Keratinocyte (primary cell): ENCODE measurements at regions not wholly inside any gene's neighbourhood (a gene's known extent, or its start where the extent isn't known, plus 50 kb on each side); places are given as distances from the start of the nearest gene placed in this dataset.

ENCODE experiments used
- DNase-seq: peaks from one replicate; pipeline ENCODE4 v3.0.0-alpha.2; 2011; ENCODE audit warnings: low read depth, missing footprints, low spot score
- FAIRE-seq: peaks from 2 replicates; lab custom pipeline; 2011; peaks lifted over from hg19 to GRCh38; lab: Jason Lieb, UNC
- H2AFZ ChIP-seq: 2 replicates; pipeline ENCODE4 v1.6.0; 2012; ENCODE audit warnings: low read length, control low read depth, inconsistent platforms; ENCODE audit not compliant: control insufficient read depth
- H3K27ac ChIP-seq: 2 replicates; pipeline ENCODE4 v1.5.1; 2011; ENCODE audit warnings: low read length; ENCODE audit not compliant: control insufficient read depth, insufficient read depth
- H3K27me3 ChIP-seq: 3 replicates; pipeline ENCODE4 v1.6.0; 2011; ENCODE audit warnings: low read length; ENCODE audit not compliant: control insufficient read depth, insufficient read depth; ENCODE audit errors: extremely low read depth
- H3K36me3 ChIP-seq, 2 experiments: 2 replicates in 1 of 2; 3 replicates in 1 of 2; pipeline ENCODE4 v1.5.1; 2011; ENCODE audit warnings: low read length in 2 of 2, mild to moderate bottlenecking in 1 of 2; ENCODE audit not compliant: control insufficient read depth in 2 of 2, insufficient read depth in 2 of 2; ENCODE audit errors: extremely low read depth in 1 of 2
- H3K4me1 ChIP-seq: 3 replicates; pipeline ENCODE4 v1.5.1; 2011; ENCODE audit warnings: low read length; ENCODE audit not compliant: control insufficient read depth, insufficient read depth; ENCODE audit errors: extremely low read depth
- H3K4me2 ChIP-seq: 3 replicates; pipeline ENCODE4 v1.6.0; 2011; ENCODE audit warnings: low read depth, low read length; ENCODE audit not compliant: control insufficient read depth, insufficient read depth; ENCODE audit errors: extremely low read depth
- H3K4me3 ChIP-seq, 3 experiments: fragments of 200-600 bp in 1 of 3; sonication (generic) in 1 of 3; 2 replicates in 2 of 3; 3 replicates in 1 of 3; pipeline ENCODE4 v1.5.1; 2011 to 2016; ENCODE audit warnings: low read length in 3 of 3, mild to moderate bottlenecking in 3 of 3, control low read depth in 2 of 3, inconsistent platforms in 1 of 3, low read depth in 1 of 3, mixed read lengths in 1 of 3, mixed run types in 1 of 3, moderate library complexity in 1 of 3; ENCODE audit not compliant: control insufficient read depth in 2 of 3, insufficient read depth in 2 of 3; ENCODE audit errors: extremely low read depth in 1 of 3
- H3K79me2 ChIP-seq: 2 replicates; pipeline ENCODE4 v1.6.0; 2012; ENCODE audit warnings: low read length; ENCODE audit not compliant: control insufficient read depth, insufficient read depth
- H3K9ac ChIP-seq: 3 replicates; pipeline ENCODE4 v1.6.0; 2011; ENCODE audit warnings: low read length; ENCODE audit not compliant: control insufficient read depth, insufficient read depth; ENCODE audit errors: extremely low read depth
- H3K9me1 ChIP-seq: 3 replicates; pipeline ENCODE4 v1.6.0; 2011; ENCODE audit warnings: low read length; ENCODE audit not compliant: control insufficient read depth, insufficient read depth; ENCODE audit errors: extremely low read depth
- H3K9me3 ChIP-seq: 2 replicates; pipeline ENCODE4 v1.5.1; 2012; ENCODE audit warnings: low read depth, low read length; ENCODE audit not compliant: control insufficient read depth
- H4K20me1 ChIP-seq: 3 replicates; pipeline ENCODE4 v1.6.0; 2011; ENCODE audit warnings: low read length; ENCODE audit not compliant: control insufficient read depth, insufficient read depth; ENCODE audit errors: extremely low read depth
- CTCF ChIP-seq, 3 experiments: IDR thresholded peaks in 1 of 3; conservative IDR thresholded peaks in 1 of 3; optimal IDR thresholded peaks in 1 of 3; 2 replicates in 2 of 3; 3 replicates in 1 of 3; pipeline versions ENCODE3 to v1.5.1; 2011; ENCODE audit warnings: low read length in 3 of 3, mild to moderate bottlenecking in 3 of 3, moderate library complexity in 2 of 3, control low read depth in 1 of 3, inconsistent platforms in 1 of 3; ENCODE audit not compliant: insufficient read depth in 2 of 3; ENCODE audit errors: extremely low read depth in 1 of 3
- EZH2 ChIP-seq: IDR thresholded peaks from one replicate; pipeline ENCODE4 v1.6.1; 2012; ENCODE audit warnings: inconsistent platforms, mild to moderate bottlenecking, low read length, moderate library complexity
- dilution Hi-C: fragments of 300-500 bp; cut with MboI; formaldehyde crosslinking; loops from one replicate; pipeline ENCODE4 v1.7.0; 2020; ENCODE audit warnings: low sequenced_read_pairs; ENCODE audit not compliant: extremely low pct_ligation_motif_present

DNA sequence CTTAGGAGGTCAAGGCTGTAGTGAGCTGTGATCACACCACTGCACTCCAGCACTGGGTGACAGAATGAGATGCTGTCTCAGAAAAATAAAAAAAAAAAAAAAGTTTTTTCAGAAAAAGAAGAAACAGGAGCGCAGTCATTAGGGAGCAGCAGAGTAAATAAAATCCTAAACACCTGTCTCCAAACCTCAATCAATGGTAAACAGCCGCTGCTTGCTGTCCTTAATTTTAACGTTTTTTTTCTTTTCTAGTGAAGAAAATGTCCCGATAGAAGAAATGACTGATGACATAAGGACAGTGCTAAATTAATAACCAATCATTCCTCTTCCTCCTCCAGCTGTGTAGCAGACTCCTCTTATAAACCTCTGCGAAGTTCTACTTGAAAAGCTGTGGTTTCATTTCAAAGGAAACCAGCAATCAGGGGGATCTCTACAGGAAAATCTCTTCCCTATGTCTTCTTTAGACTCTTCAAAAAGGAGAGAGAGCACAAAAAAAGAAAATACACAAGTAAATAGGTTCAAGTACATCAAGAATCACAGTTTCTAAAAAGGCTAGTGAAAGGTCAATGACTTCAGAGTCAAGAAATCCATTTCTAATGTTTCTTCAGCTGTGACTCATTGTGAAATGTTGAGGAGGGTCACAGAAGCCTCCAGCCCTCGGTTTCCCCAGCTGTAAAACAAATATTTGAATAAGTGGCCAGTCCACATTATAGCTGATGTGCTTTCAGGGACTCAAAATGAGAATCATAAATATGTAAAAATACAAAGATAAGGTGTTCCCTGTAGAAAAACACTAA is 127.6 kb downstream of the TMCO5A start:
- H2AFZ ChIP-seq: no peak overlapping the region
- H4K20me1 ChIP-seq: no peaks in the 10 kb centered on the region
- no peak overlapping the region for H3K4me2 ChIP-seq
- no peaks in the 10 kb centered on the region for H3K27me3 ChIP-seq
- no peak overlapping the region for H3K9ac ChIP-seq
- DNase-seq (no peak), FAIRE-seq (no peak)
- H3K79me2 ChIP-seq: no peaks in the 10 kb centered on the region
- no peaks in the 10 kb centered on the region for H3K9me3 ChIP-seq
- no peak overlapping the region for H3K4me3 ChIP-seq
- H3K9me1 ChIP-seq: no peaks in the 10 kb centered on the region
- H3K27ac ChIP-seq: no peak overlapping the region
- TF ChIP-seq CTCF (optimal IDR thresholded peaks at IDR 0.05 in 1 of 3, IDR thresholded peaks at IDR 0.05 in 1 of 3, conservative IDR thresholded peaks at IDR 0.05 in 1 of 3; ENCODE audit: extremely low read depth in 1 of 3, insufficient read depth in 2 of 3, low read length in 3 of 3) (no peak), EZH2 (no peak)
- no peaks in the 10 kb centered on the region for H3K36me3 ChIP-seq
- H3K4me1 ChIP-seq: peaks cover 3% of the 10 kb centered on the region
- dilution Hi-C loops: no loop called here

DNA sequence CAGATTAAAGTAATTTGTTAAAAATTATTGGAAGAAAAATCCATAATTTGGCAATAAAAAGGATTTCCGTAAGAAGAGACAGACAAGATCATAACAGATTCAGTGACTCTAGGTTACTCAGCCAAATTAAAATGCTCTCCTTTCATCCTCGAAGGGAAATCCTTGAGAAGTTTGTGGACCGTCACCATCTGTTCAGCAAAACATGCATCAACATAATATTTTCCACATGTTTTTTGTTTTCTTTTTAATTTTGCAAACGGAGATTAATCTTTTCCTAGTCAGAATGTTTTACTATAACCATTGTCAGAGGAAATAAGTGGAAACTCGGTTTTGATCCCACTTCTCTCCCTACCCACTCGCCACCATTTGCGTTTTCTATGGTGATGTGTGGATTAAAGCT is 128.3 kb downstream of the TMCO5A start:
- H3K9me3 ChIP-seq: no peaks in the 10 kb centered on the region
- no peak for TF ChIP-seq CTCF (optimal IDR thresholded peaks at IDR 0.05 in 1 of 3, IDR thresholded peaks at IDR 0.05 in 1 of 3, conservative IDR thresholded peaks at IDR 0.05 in 1 of 3; ENCODE audit: extremely low read depth in 1 of 3, insufficient read depth in 2 of 3, low read length in 3 of 3)
- no peaks in the 10 kb centered on the region for H3K9me1 ChIP-seq
- H3K9ac ChIP-seq: no peak overlapping the region
- H3K27ac ChIP-seq: no peak overlapping the region
- H3K4me2 ChIP-seq: no peak overlapping the region
- FAIRE-seq (no peak), DNase-seq (no peak)
- no peaks in the 10 kb centered on the region for H3K36me3 ChIP-seq
- no peaks in the 10 kb centered on the region for H3K27me3 ChIP-seq
- no peaks in the 10 kb centered on the region for H3K79me2 ChIP-seq
- H3K4me1 ChIP-seq: peaks cover 3% of the 10 kb centered on the region
- H3K4me3 ChIP-seq: no peak overlapping the region
- dilution Hi-C loops: no loop called here
- H4K20me1 ChIP-seq: no peaks in the 10 kb centered on the region
- H2AFZ ChIP-seq: no peak overlapping the region
